Panc1 (cell line): ENCODE measurements at regions not wholly inside any gene's neighbourhood (a gene's known extent, or its start where the extent isn't known, plus 50 kb on each side); places are given as distances from the start of the nearest gene placed in this dataset.

Experiments used
- ATAC-seq: fragments of 200-7000 bp; cut with Tn5 transposase; 2 replicates; pipeline ENCODE4 v1.9.1; 2020; ENCODE audit warnings: mild to moderate bottlenecking, moderate library complexity
- BruUV-seq: library from RNA; stranded (reverse); fragments of 400-500 nt; replicated peaks from 2 replicates; lab custom pipeline; 2021; lab: Mats Ljungman, UMichigan
- CTCF ChIA-PET: fragments of 300-600 bp; sonication (Branson Sonifier 250); formaldehyde crosslinking; loops from one replicate; lab custom pipeline; 2022; ENCODE audit warnings: antibody characterized with exemption; lab: Charles Lee
- POLR2A ChIA-PET: fragments of 300-600 bp; sonication (Branson Sonifier 250); formaldehyde crosslinking; loops from one replicate; lab custom pipeline; 2022; ENCODE audit warnings: antibody characterized with exemption; lab: Charles Lee
- DNase-seq: peaks from one replicate; pipeline ENCODE4 v3.0.0-alpha.2; 2010; ENCODE audit warnings: low read depth, low spot score
- H3K27ac ChIP-seq: 2 replicates; pipeline ENCODE4 v1.5.1; 2011; ENCODE audit warnings: mild to moderate bottlenecking, low read length, inconsistent platforms
- H3K27me3 ChIP-seq: fragments of 200-500 bp; sonication (Bioruptor generic); 2 replicates; pipeline ENCODE4 v1.6.0; 2014; ENCODE audit warnings: low read length, inconsistent platforms; ENCODE audit not compliant: control insufficient read depth, insufficient read depth
- H3K36me3 ChIP-seq: fragments of 200-500 bp; sonication (Bioruptor generic); 2 replicates; pipeline ENCODE4 v1.5.1; 2014; ENCODE audit warnings: inconsistent platforms, mild to moderate bottlenecking, low read length, moderate library complexity; ENCODE audit not compliant: control insufficient read depth, insufficient read depth
- H3K4me1 ChIP-seq: 2 replicates; pipeline ENCODE4 v1.5.1; 2011; ENCODE audit warnings: inconsistent platforms, mild to moderate bottlenecking, low read length, moderate library complexity; ENCODE audit not compliant: control insufficient read depth, insufficient read depth
- H3K4me3 ChIP-seq, 2 experiments: 2 replicates each; pipeline ENCODE4 v1.5.1; 2011 to 2012; ENCODE audit warnings: low read depth in 2 of 2, low read length in 2 of 2, mild to moderate bottlenecking in 2 of 2, inconsistent platforms in 1 of 2, moderate library complexity in 1 of 2
- H3K9me3 ChIP-seq: fragments of 200-500 bp; sonication (Bioruptor generic); 2 replicates; pipeline ENCODE4 v1.5.1; 2014; ENCODE audit warnings: low read depth, mild to moderate bottlenecking, inconsistent platforms, low read length, moderate library complexity; ENCODE audit not compliant: control insufficient read depth, insufficient read depth
- CTCF ChIP-seq: fragments of 450-650 bp; IDR thresholded peaks from 2 replicates; pipeline ENCODE4 v1.5.1; 2017; ENCODE audit warnings: mild to moderate bottlenecking
- POLR2AphosphoS5 ChIP-seq: IDR thresholded peaks from 2 replicates; pipeline ENCODE4 v1.6.1; 2012; ENCODE audit warnings: mild to moderate bottlenecking, low read depth, low read length, moderate library complexity
- REST ChIP-seq, 2 experiments: IDR thresholded peaks; 2 replicates each; pipeline ENCODE4 v1.6.1; 2011 to 2012; ENCODE audit warnings: low read depth in 2 of 2, control low read depth in 1 of 2, low read length in 1 of 2, mild to moderate bottlenecking in 1 of 2, moderate library complexity in 1 of 2; ENCODE audit not compliant: insufficient read depth in 1 of 2
- SIN3A ChIP-seq: IDR thresholded peaks from 2 replicates; pipeline ENCODE4 v1.6.1; 2012; ENCODE audit warnings: low read depth, mild to moderate bottlenecking, low read length, moderate library complexity, borderline replicate concordance; ENCODE audit not compliant: insufficient read depth
- TCF7L2 ChIP-seq: IDR thresholded peaks from 2 replicates; pipeline ENCODE4 v1.6.1; 2011; ENCODE audit warnings: mild to moderate bottlenecking, low read depth, low read length, inconsistent platforms
- in situ Hi-C: cut with HindIII; loops from 2 replicates; pipeline ENCODE4 v1.10.0; 2016; ENCODE audit warnings: low sequenced_read_pairs, low pct_unique_long_range_greater_than_20kb
- intact Hi-C: fragments of 100-400 bp; cut with micrococcal nuclease; formaldehyde crosslinking; loops from one replicate; pipeline ENCODE4 v1.10.0; 2022; ENCODE audit not compliant: unreplicated experiment

- no peaks in the 10 kb centered on the region for H3K36me3 ChIP-seq
- POLR2A ChIA-PET: no interaction called here
- in situ Hi-C loops: no loop called here
Observed at GRCh38 chr9:129472651-129473102, 148.2 kb downstream of the C9orf50 start.

GRCh38 chr9:129471201-129472019, 149.5 kb downstream of the C9orf50 start:
- intact Hi-C loops: no loop called here
- POLR2A ChIA-PET: no interaction called here
- DNase-seq: no peak
- H3K4me1 ChIP-seq: peaks cover 42% of the 10 kb centered on the region
- in situ Hi-C loops: no loop called here
- no TSS peak for BruUV-seq
- no peaks in the 10 kb centered on the region for H3K36me3 ChIP-seq
- no peaks in the 10 kb centered on the region for H3K27me3 ChIP-seq
- CTCF ChIA-PET: no interaction called here
- H3K27ac ChIP-seq: peak overlapping the region; percentile 65; the same call in 1 of the 2 replicates
- no peak overlapping the region for H3K4me3 ChIP-seq
- H3K9me3 ChIP-seq: peaks cover 3% of the 10 kb centered on the region; the same call in 1 of the 2 replicates
- no peak for ATAC-seq
- TF ChIP-seq TCF7L2: no peak
- no peak for TF ChIP-seq POLR2AphosphoS5
- no peak for TF ChIP-seq SIN3A
- TF ChIP-seq CTCF: no peak

More at GRCh38 chr9:129472651-129473102, 148.2 kb downstream of the C9orf50 start:
- H3K27me3 ChIP-seq: no peaks in the 10 kb centered on the region
- peak overlapping the region; percentile 69; the same call in 1 of the 2 replicates for H3K27ac ChIP-seq
- H3K4me3 ChIP-seq: no peak overlapping the region
- intact Hi-C loops: no loop called here
- peaks cover 38% of the 10 kb centered on the region for H3K4me1 ChIP-seq
- DNase-seq (no peak), ATAC-seq (no peak)
- peaks cover 3% of the 10 kb centered on the region; the same call in 1 of the 2 replicates for H3K9me3 ChIP-seq
- CTCF ChIA-PET: no interaction called here
- no TSS peak for BruUV-seq
- TF ChIP-seq REST (IDR thresholded peaks at IDR 0.05; ENCODE audit: insufficient read depth in 1 of 2, low read depth in 2 of 2, low read length in 1 of 2) (no peak), POLR2AphosphoS5 (no peak), CTCF (no peak), TCF7L2 (no peak), SIN3A (no peak)
